ENCODE measurements at regions not wholly inside any gene's neighbourhood (a gene's known extent, or its start where the extent isn't known, plus 50 kb on each side); places are given as distances from the start of the nearest gene placed in this dataset.

DNA sequence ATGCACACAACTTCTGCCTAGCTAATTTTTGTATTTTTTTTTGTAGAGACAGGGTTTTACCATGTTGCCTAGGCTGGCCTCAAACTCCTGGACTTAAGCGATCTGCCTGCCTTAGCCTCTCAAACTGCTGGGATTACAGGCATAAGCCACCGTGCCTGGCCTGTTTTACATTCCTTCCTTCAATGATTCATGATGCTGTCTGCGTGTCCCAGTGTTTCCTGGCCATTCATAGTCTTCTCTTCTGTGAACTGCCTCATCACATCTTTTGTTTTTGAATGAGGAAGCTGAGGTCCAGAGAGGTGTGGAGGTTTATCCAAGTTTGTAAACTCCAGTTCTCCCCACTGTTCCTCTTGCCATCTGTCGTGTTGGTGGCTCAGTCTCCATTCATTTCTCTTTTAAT is 64.5 kb upstream of the MED9 start:
- TF ChIP-seq, protein P1, sequence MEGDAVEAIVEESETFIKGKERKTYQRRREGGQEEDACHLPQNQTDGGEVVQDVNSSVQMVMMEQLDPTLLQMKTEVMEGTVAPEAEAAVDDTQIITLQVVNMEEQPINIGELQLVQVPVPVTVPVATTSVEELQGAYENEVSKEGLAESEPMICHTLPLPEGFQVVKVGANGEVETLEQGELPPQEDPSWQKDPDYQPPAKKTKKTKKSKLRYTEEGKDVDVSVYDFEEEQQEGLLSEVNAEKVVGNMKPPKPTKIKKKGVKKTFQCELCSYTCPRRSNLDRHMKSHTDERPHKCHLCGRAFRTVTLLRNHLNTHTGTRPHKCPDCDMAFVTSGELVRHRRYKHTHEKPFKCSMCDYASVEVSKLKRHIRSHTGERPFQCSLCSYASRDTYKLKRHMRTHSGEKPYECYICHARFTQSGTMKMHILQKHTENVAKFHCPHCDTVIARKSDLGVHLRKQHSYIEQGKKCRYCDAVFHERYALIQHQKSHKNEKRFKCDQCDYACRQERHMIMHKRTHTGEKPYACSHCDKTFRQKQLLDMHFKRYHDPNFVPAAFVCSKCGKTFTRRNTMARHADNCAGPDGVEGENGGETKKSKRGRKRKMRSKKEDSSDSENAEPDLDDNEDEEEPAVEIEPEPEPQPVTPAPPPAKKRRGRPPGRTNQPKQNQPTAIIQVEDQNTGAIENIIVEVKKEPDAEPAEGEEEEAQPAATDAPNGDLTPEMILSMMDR (IDR thresholded peaks at IDR 0.05; ENCODE audit: control insufficient read depth, extremely low read depth, insufficient read depth), result no peak
- no peak overlapping the region for H3K4me3 ChIP-seq (ENCODE audit: low read depth, low read length)
- no peak for DNase-seq (ENCODE audit: low read depth)

DNA sequence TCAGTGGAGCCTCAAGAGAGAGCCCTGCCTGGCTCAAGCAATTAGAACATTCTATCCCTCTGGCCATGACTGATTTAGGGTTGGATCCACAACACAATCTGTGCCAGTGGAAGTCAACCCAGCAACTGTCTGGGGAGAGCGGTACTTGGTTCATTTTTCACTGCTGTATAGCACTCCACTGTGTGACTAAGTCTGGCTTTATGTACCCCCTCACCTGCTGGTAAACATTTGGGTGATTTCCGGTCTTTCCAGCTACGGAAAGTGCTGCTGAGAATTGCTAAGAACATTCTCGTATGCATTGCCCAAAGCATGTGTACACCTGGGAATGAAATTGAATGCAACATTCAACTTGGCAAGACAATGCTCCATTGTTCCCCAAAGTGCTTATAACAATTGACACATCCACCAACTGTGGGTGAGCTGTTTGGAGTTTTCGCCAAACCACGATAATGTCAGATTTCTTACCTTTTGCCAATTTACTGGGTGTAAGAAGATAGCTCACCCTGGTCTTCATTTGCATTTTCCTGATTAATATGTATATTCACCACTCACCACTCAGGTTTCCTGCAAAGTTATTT is 63.5 kb upstream of the MED9 start:
- TF ChIP-seq, protein P1 (IDR thresholded peaks at IDR 0.05; ENCODE audit: control insufficient read depth, extremely low read depth, insufficient read depth), result no peak
- H3K4me3 ChIP-seq (ENCODE audit: low read depth, low read length), result no peak overlapping the region
- DNase-seq (ENCODE audit: low read depth), result no peak

DNA sequence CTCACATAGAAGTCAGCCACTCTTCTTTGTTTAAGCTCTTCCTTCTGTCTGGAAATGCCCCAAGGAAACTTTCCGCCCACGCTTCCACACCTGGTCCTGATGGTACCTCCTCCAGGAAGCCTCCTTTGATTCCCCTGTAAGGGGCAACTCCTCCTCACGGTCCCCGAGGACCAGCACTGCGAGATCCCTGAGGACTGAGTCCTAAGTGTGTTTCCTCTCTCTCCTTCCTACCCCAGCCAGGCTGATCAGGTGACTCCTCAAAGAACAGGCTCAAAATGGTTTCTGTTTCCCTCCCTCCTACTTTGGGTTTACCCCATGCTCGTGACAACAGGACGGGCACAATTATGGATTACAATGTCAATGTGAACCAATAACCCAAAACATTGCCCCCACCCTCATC is 63.0 kb upstream of the MED9 start:
- no peak for DNase-seq (ENCODE audit: low read depth)
- no peak overlapping the region for H3K4me3 ChIP-seq (ENCODE audit: low read depth, low read length)

DNA sequence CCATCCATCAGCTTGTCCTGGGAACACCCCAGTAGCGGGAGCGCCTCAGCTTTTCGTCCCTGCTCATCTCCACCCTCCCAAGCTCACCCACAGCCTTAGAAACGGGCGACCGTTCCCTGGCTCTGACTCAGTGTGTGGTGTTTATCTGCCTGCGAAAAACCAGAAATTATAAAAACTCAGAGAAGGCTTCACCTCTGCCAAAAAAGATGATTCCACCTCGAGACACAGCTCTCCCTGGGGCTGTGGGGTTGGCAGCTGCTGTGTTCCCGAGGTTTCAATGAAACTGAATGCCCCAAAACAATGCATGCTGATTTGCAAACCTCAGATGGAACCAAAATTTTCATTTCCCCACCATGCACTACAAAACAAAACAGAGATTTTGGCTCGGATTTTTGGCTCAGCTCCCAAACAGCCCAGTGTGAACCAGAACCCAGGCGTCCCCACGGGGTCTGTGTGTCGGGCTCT is 62.4 kb upstream of the MED9 start:
- TF ChIP-seq, protein P1 (IDR thresholded peaks at IDR 0.05; ENCODE audit: control insufficient read depth, extremely low read depth, insufficient read depth), result no peak
- DNase-seq (ENCODE audit: low read depth), result no peak
- no peak overlapping the region for H3K4me3 ChIP-seq (ENCODE audit: low read depth, low read length)

More for the DNA sequence above, 63.0 kb upstream of the MED9 start:
- TF ChIP-seq, protein P1 (IDR thresholded peaks at IDR 0.05; ENCODE audit: control insufficient read depth, extremely low read depth, insufficient read depth), result no peak

DNA sequence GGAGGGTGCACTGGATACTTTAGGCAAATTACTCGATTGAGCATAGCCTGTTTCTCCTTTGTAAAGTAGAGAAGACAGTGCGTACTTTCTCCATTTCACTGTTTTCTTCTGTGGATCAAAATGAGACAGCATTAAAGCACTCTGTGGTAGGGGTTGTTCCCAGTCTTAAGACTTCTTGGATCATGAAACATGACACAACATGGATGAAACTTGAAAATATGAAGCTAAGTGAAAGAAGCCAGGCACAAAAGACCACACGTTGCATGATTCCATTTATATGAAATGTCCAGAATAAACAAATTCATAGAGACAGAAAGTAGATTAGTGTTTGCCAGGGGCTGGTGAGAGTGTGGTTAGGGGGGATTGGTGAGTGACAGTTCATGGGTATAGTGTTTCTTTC is 61.8 kb upstream of the MED9 start:
- H3K4me3 ChIP-seq (ENCODE audit: low read depth, low read length), result no peak overlapping the region
- no peak for DNase-seq (ENCODE audit: low read depth)
- TF ChIP-seq, protein P1 (IDR thresholded peaks at IDR 0.05; ENCODE audit: control insufficient read depth, extremely low read depth, insufficient read depth), result no peak

DNA sequence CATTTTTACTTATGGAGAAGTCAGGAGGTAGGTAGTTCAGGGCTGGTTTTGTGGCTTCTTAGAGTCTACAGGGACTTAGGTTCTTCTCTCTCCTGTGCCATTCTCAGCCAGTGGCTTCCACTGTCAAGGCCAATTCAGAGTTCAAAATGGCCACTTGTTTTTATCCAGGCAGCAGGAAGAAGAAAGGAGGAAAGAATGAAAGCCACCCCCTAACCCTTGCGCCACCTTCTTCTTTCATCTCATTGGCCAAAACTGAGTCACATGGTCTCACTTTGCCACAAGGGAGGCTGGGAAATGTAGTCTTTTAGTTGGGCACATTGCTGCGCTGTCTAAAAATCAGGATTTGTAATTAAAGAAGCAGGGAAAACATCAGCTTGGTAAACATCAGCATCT is 60.8 kb upstream of the MED9 start:
- H3K4me3 ChIP-seq (ENCODE audit: low read depth, low read length), result no peak overlapping the region
- peak; percentile 63 for DNase-seq (ENCODE audit: low read depth)
- TF ChIP-seq, protein P1 (IDR thresholded peaks at IDR 0.05; ENCODE audit: control insufficient read depth, extremely low read depth, insufficient read depth), result no peak
